ENCODE measurements at regions not wholly inside any gene's neighbourhood (a gene's known extent, or its start where the extent isn't known, plus 50 kb on each side); places are given as distances from the start of the nearest gene placed in this dataset.

DNA sequence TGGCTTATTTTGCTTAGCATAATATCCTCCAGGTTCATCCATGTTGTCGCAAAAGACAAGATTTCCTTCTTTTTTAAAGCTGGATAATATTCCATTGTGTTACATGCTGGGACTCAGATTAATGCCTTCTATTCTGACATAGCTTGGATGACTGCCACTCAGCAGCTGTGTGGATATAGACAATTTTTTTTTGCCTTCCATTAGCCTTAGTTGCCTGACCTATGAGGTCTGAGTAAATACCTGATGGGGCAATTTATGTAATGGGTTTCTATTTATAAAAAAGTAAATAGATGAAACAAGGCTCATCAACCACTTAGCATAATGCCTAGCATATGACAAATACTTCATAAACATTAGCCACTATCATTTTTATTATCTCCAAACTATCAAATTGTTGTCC lies 515.4 kb downstream of the ZNF674 start:
- Histone ChIP-seq H3K4me3 (ENCODE audit: insufficient read depth, low read depth, low read length) (no peak overlapping the region), H2BK20ac (ENCODE audit: low read depth, low read length) (no peak overlapping the region), H2BK5ac (ENCODE audit: low read depth, low read length, poor library complexity, severe bottlenecking) (no peak overlapping the region), H4K20me1 (ENCODE audit: insufficient read depth, low read length) (no peaks in the 10 kb centered on the region), H4K5ac (ENCODE audit: low read depth, low read length) (no peak overlapping the region), H2BK15ac (ENCODE audit: low read depth, low read length) (no peak overlapping the region), H2BK120ac (ENCODE audit: low read depth, low read length) (no peak overlapping the region), H3K9ac (ENCODE audit: low read depth, low read length) (no peak overlapping the region), H2AK9ac (replicated peaks; ENCODE audit: low read depth, low read length, poor library complexity) (no peak overlapping the region), H3K56ac (ENCODE audit: extremely low read depth, insufficient read depth, low read length) (no peak overlapping the region), H3K79me1 (ENCODE audit: low read depth in 1 of 2, low read length in 2 of 2) (no peaks in the 10 kb centered on the region), H3K9me1 (ENCODE audit: insufficient read depth, low read length) (no peaks in the 10 kb centered on the region), H3K27ac (ENCODE audit: insufficient read depth, low read length) (no peak overlapping the region), H3K4me2 (ENCODE audit: low read depth, low read length) (no peak overlapping the region), H3K4ac (ENCODE audit: low read depth, low read length) (no peak overlapping the region), H4K91ac (ENCODE audit: insufficient read depth, low read depth, low read length) (no peak overlapping the region), H3K18ac (ENCODE audit: low read depth, low read length) (no peak overlapping the region), H3K23ac (ENCODE audit: low read depth, low read length) (no peak overlapping the region), H4K8ac (ENCODE audit: low read depth in 2 of 2, low read length in 2 of 2) (no peak overlapping the region), H3K36me3 (ENCODE audit: control insufficient read depth, insufficient read depth, low read length) (no peaks in the 10 kb centered on the region), H3K4me1 (ENCODE audit: control insufficient read depth, insufficient read depth, low read length) (no peaks in the 10 kb centered on the region), H2AFZ (replicated peaks; ENCODE audit: low read length, poor library complexity) (no peak overlapping the region), H3K9me3 (ENCODE audit: control insufficient read depth, insufficient read depth, low read length) (no peaks in the 10 kb centered on the region), H3K27me3 (ENCODE audit: control insufficient read depth, insufficient read depth, low read length) (peaks cover 2% of the 10 kb centered on the region), H3K14ac (replicated peaks; ENCODE audit: low read depth, low read length) (no peak overlapping the region), H2AK5ac (ENCODE audit: low read depth, low read length) (no peak overlapping the region)
- WGBS, 2 experiments (ENCODE audit: extremely low coverage in 2 of 2, insufficient read length in 1 of 2): no CpG with 5 or more reads among the region's 1 CpG
- no peak for DNase-seq
- dilution Hi-C loops (cut with HindIII; ENCODE audit: low sequenced_read_pairs, unreplicated experiment) (no loop called here), intact Hi-C loops (cut with micrococcal nuclease) (no loop called here), in situ Hi-C loops (cut with MboI; ENCODE audit: low sequenced_read_pairs) (no loop called here)
- CTCF ChIA-PET: no interaction called here
- no peak for TF ChIP-seq BHLHE40 (IDR thresholded peaks at IDR 0.05; ENCODE audit: low read depth, low read length)
- no peak for TF ChIP-seq MAFK (IDR thresholded peaks at IDR 0.05; ENCODE audit: low read depth, low read length)
- no peak for TF ChIP-seq CHD1 (IDR thresholded peaks at IDR 0.05; ENCODE audit: low read depth, low read length)
- TF ChIP-seq MXI1 (IDR thresholded peaks at IDR 0.05; ENCODE audit: borderline replicate concordance, low read depth, low read length): no peak
- no peak for TF ChIP-seq FOS (IDR thresholded peaks at IDR 0.05; ENCODE audit: low read depth, low read length)
- TF ChIP-seq POLR2A (IDR thresholded peaks at IDR 0.05; ENCODE audit: low read depth, low read length): no peak
- no peak for TF ChIP-seq RCOR1 (IDR thresholded peaks at IDR 0.05; ENCODE audit: insufficient replicate concordance, low read length)
- TF ChIP-seq USF2 (IDR thresholded peaks at IDR 0.05; ENCODE audit: low read depth, low read length): no peak
- no peak for TF ChIP-seq RAD21 (IDR thresholded peaks at IDR 0.05; ENCODE audit: low read length)
- no peak for TF ChIP-seq ELK1 (IDR thresholded peaks at IDR 0.05; ENCODE audit: borderline replicate concordance, low read depth, low read length)
- no peak for TF ChIP-seq NFE2L2 (IDR thresholded peaks at IDR 0.05; ENCODE audit: low read depth, low read length)
- no peak for TF ChIP-seq RFX5 (IDR thresholded peaks at IDR 0.05; ENCODE audit: low read depth, low read length)
- no peak for TF ChIP-seq CTCF (conservative IDR thresholded peaks at IDR 0.05; ENCODE audit: low read depth, low read length)
- TF ChIP-seq MAZ (IDR thresholded peaks at IDR 0.05; ENCODE audit: borderline replicate concordance, low read depth, low read length): no peak
- TF ChIP-seq CEBPB (IDR thresholded peaks at IDR 0.05; ENCODE audit: low read depth, low read length): no peak
- TF ChIP-seq SMC3 (IDR thresholded peaks at IDR 0.05; ENCODE audit: low read depth, low read length): no peak
- ATAC-seq (ENCODE audit: low read depth): no peak
- no TSS peak for BruUV-seq (replicated peaks)
- POLR2A ChIA-PET (ENCODE audit: unreplicated experiment): no interaction called here

All from IMR-90 (cell line).